ENCODE measurements at regions not wholly inside any gene's neighbourhood (a gene's known extent, or its start where the extent isn't known, plus 50 kb on each side); places are given as distances from the start of the nearest gene placed in this dataset.
"Not testable (repeated sequence)": the region's sequence is repeated elsewhere in the genome, so short reads cannot be mapped to it uniquely, and the experiment has no call there.

GRCh38 chr21:33140288-33140687 is 70.3 kb downstream of the OLIG1 start:
- Mint-ChIP-seq H3K27me3 (ENCODE audit: low read depth) (peaks cover 10% of the 10 kb centered on the region), H3K9me3 (no peaks in the 10 kb centered on the region), H3K36me3 (ENCODE audit: insufficient read depth) (no peaks in the 10 kb centered on the region), H3K4me3 (no peak overlapping the region), H3K4me1 (ENCODE audit: low read depth) (no peaks in the 10 kb centered on the region)
- ATAC-seq (no peak), DNase-seq (no peak)

- ATAC-seq (no peak), DNase-seq (no peak)
- no peaks in the 10 kb centered on the region for H3K4me1 Mint-ChIP-seq (ENCODE audit: low read depth)
- H3K9me3 Mint-ChIP-seq: no peaks in the 10 kb centered on the region
- H3K27me3 Mint-ChIP-seq (ENCODE audit: low read depth): peaks cover 27% of the 10 kb centered on the region
- H3K4me3 Mint-ChIP-seq: no peak overlapping the region
- no peaks in the 10 kb centered on the region for H3K36me3 Mint-ChIP-seq (ENCODE audit: insufficient read depth)
These were observed 76.5 kb downstream of the OLIG1 start for GRCh38 chr21:33146467-33146866.

GRCh38 chr21:33149181-33149580 is 79.2 kb downstream of the OLIG1 start:
- H3K4me1 Mint-ChIP-seq (ENCODE audit: low read depth): peaks cover 5% of the 10 kb centered on the region
- no peaks in the 10 kb centered on the region for H3K9me3 Mint-ChIP-seq
- no peak overlapping the region for H3K4me3 Mint-ChIP-seq
- H3K27me3 Mint-ChIP-seq (ENCODE audit: low read depth): peaks cover 35% of the 10 kb centered on the region
- no peak for DNase-seq
- ATAC-seq: no peak
- no peaks in the 10 kb centered on the region for H3K36me3 Mint-ChIP-seq (ENCODE audit: insufficient read depth)

GRCh38 chr21:33150968-33151367 is 78.8 kb upstream of the IFNAR2 start:
- H3K36me3 Mint-ChIP-seq (ENCODE audit: insufficient read depth); H3K4me1 Mint-ChIP-seq (ENCODE audit: low read depth); ATAC-seq; H3K4me3 Mint-ChIP-seq; H3K9me3 Mint-ChIP-seq; DNase-seq: not testable (repeated sequence)
- peaks cover 37% of the 10 kb centered on the region for H3K27me3 Mint-ChIP-seq (ENCODE audit: low read depth)

- no peak for DNase-seq
- H3K4me1 Mint-ChIP-seq (ENCODE audit: low read depth): peaks cover 5% of the 10 kb centered on the region
- peaks cover 39% of the 10 kb centered on the region for H3K27me3 Mint-ChIP-seq (ENCODE audit: low read depth)
- H3K9me3 Mint-ChIP-seq: no peaks in the 10 kb centered on the region
- H3K36me3 Mint-ChIP-seq (ENCODE audit: insufficient read depth): no peaks in the 10 kb centered on the region
- ATAC-seq: no peak
- H3K4me3 Mint-ChIP-seq: no peak overlapping the region
These were observed 77.6 kb upstream of the IFNAR2 start for GRCh38 chr21:33151941-33152731.

- Mint-ChIP-seq H3K4me1 (ENCODE audit: low read depth) (peaks cover 5% of the 10 kb centered on the region), H3K36me3 (ENCODE audit: insufficient read depth) (no peaks in the 10 kb centered on the region), H3K4me3 (no peak overlapping the region), H3K27me3 (ENCODE audit: low read depth) (peaks cover 42% of the 10 kb centered on the region), H3K9me3 (no peaks in the 10 kb centered on the region)
- DNase-seq: no peak
- ATAC-seq: no peak
These were observed 77.0 kb upstream of the IFNAR2 start for GRCh38 chr21:33152732-33153130.

- DNase-seq (no peak), ATAC-seq (no peak)
- Mint-ChIP-seq H3K27me3 (ENCODE audit: low read depth) (peaks cover 49% of the 10 kb centered on the region), H3K36me3 (ENCODE audit: insufficient read depth) (no peaks in the 10 kb centered on the region), H3K4me3 (no peak overlapping the region), H3K4me1 (ENCODE audit: low read depth) (peaks cover 5% of the 10 kb centered on the region), H3K9me3 (peaks cover 10% of the 10 kb centered on the region)
These were observed 74.7 kb upstream of the IFNAR2 start for GRCh38 chr21:33155005-33155404.

GRCh38 chr21:33155422-33155821 is 74.3 kb upstream of the IFNAR2 start:
- Mint-ChIP-seq H3K27me3 (ENCODE audit: low read depth) (peaks cover 49% of the 10 kb centered on the region), H3K9me3 (peaks cover 10% of the 10 kb centered on the region)
- ATAC-seq: no peak

GRCh38 chr21:33157303-33157702 is 72.4 kb upstream of the IFNAR2 start:
- DNase-seq (no peak), ATAC-seq (no peak)
- Mint-ChIP-seq H3K4me1 (ENCODE audit: low read depth) (peaks cover 1% of the 10 kb centered on the region), H3K9me3 (peaks cover 10% of the 10 kb centered on the region), H3K4me3 (no peak overlapping the region), H3K36me3 (ENCODE audit: insufficient read depth) (no peaks in the 10 kb centered on the region), H3K27me3 (ENCODE audit: low read depth) (peaks cover 40% of the 10 kb centered on the region)

More at GRCh38 chr21:33155422-33155821, 74.3 kb upstream of the IFNAR2 start:
- Mint-ChIP-seq H3K4me3 (no peak overlapping the region), H3K4me1 (ENCODE audit: low read depth) (peaks cover 5% of the 10 kb centered on the region), H3K36me3 (ENCODE audit: insufficient read depth) (no peaks in the 10 kb centered on the region)
- DNase-seq: no peak

GRCh38 chr21:33158654-33159053 is 71.1 kb upstream of the IFNAR2 start:
- Mint-ChIP-seq H3K27me3 (ENCODE audit: low read depth) (peaks cover 31% of the 10 kb centered on the region), H3K4me3 (no peak overlapping the region), H3K9me3 (peaks cover 10% of the 10 kb centered on the region), H3K36me3 (ENCODE audit: insufficient read depth) (no peaks in the 10 kb centered on the region), H3K4me1 (ENCODE audit: low read depth) (no peaks in the 10 kb centered on the region)
- ATAC-seq (no peak), DNase-seq (no peak)

- ATAC-seq (no peak), DNase-seq (no peak)
- peaks cover 22% of the 10 kb centered on the region for H3K27me3 Mint-ChIP-seq (ENCODE audit: low read depth)
- H3K9me3 Mint-ChIP-seq: peaks cover 10% of the 10 kb centered on the region
- no peaks in the 10 kb centered on the region for H3K4me1 Mint-ChIP-seq (ENCODE audit: low read depth)
- no peak overlapping the region for H3K4me3 Mint-ChIP-seq
- no peaks in the 10 kb centered on the region for H3K36me3 Mint-ChIP-seq (ENCODE audit: insufficient read depth)
These were observed 67.2 kb upstream of the IFNAR2 start for GRCh38 chr21:33162436-33162951.

GRCh38 chr21:33168886-33169285 is 60.9 kb upstream of the IFNAR2 start:
- Mint-ChIP-seq H3K4me3 (no peak overlapping the region), H3K27me3 (ENCODE audit: low read depth) (peaks cover 7% of the 10 kb centered on the region), H3K4me1 (ENCODE audit: low read depth) (no peaks in the 10 kb centered on the region), H3K36me3 (ENCODE audit: insufficient read depth) (no peaks in the 10 kb centered on the region), H3K9me3 (no peaks in the 10 kb centered on the region)
- ATAC-seq (no peak), DNase-seq (no peak)

- peaks cover 7% of the 10 kb centered on the region for H3K27me3 Mint-ChIP-seq (ENCODE audit: low read depth)
- ATAC-seq (no peak), DNase-seq (no peak)
- no peak overlapping the region for H3K4me3 Mint-ChIP-seq
- H3K4me1 Mint-ChIP-seq (ENCODE audit: low read depth): no peaks in the 10 kb centered on the region
- H3K36me3 Mint-ChIP-seq (ENCODE audit: insufficient read depth): no peaks in the 10 kb centered on the region
- no peaks in the 10 kb centered on the region for H3K9me3 Mint-ChIP-seq
These were observed 60.4 kb upstream of the IFNAR2 start for GRCh38 chr21:33169359-33169758.

GRCh38 chr21:33171616-33172169 is 58.0 kb upstream of the IFNAR2 start:
- ATAC-seq (no peak), DNase-seq (no peak)
- Mint-ChIP-seq H3K9me3 (no peaks in the 10 kb centered on the region), H3K4me3 (no peak overlapping the region), H3K4me1 (ENCODE audit: low read depth) (no peaks in the 10 kb centered on the region), H3K36me3 (ENCODE audit: insufficient read depth) (no peaks in the 10 kb centered on the region), H3K27me3 (ENCODE audit: low read depth) (peaks cover 3% of the 10 kb centered on the region)

- ATAC-seq: no peak
- Mint-ChIP-seq H3K4me3 (no peak overlapping the region), H3K27me3 (ENCODE audit: low read depth) (no peaks in the 10 kb centered on the region), H3K4me1 (ENCODE audit: low read depth) (no peaks in the 10 kb centered on the region), H3K36me3 (ENCODE audit: insufficient read depth) (no peaks in the 10 kb centered on the region), H3K9me3 (no peaks in the 10 kb centered on the region)
- DNase-seq: no peak
These were observed 55.0 kb upstream of the IFNAR2 start for GRCh38 chr21:33174756-33175155.
